Neuronal stem cell (in vitro differentiated cells): ENCODE measurements at regions not wholly inside any gene's neighbourhood (a gene's known extent, or its start where the extent isn't known, plus 50 kb on each side); places are given as distances from the start of the nearest gene placed in this dataset.

Source experiments
- DNase-seq: peaks from one replicate; pipeline ENCODE4 v3.0.0-alpha.2; 2013; ENCODE audit warnings: low spot score
- H2AFZ ChIP-seq: one replicate; pipeline ENCODE4 v1.6.1; 2013; ENCODE audit warnings: mild to moderate bottlenecking, low read length, inconsistent platforms
- H2AK5ac ChIP-seq: 2 replicates; pipeline ENCODE4 v1.6.1; 2013; ENCODE audit warnings: low read depth, mild to moderate bottlenecking, inconsistent platforms, low read length, moderate library complexity, mixed read lengths
- H2BK120ac ChIP-seq: 2 replicates; pipeline ENCODE4 v1.6.1; 2013; ENCODE audit warnings: low read depth, mild to moderate bottlenecking, inconsistent platforms, low read length, moderate library complexity, mixed read lengths
- H2BK12ac ChIP-seq: one replicate; pipeline ENCODE4 v1.6.1; 2013; ENCODE audit warnings: low read length, inconsistent platforms
- H2BK15ac ChIP-seq: 2 replicates; pipeline ENCODE4 v1.6.1; 2013; ENCODE audit warnings: mild to moderate bottlenecking, low read length, inconsistent platforms, mixed read lengths
- H2BK5ac ChIP-seq: one replicate; pipeline ENCODE4 v1.6.1; 2013; ENCODE audit warnings: inconsistent platforms, mild to moderate bottlenecking, low read length, moderate library complexity
- H3K14ac ChIP-seq: one replicate; pipeline ENCODE4 v1.6.1; 2013; ENCODE audit warnings: low read length, inconsistent platforms
- H3K18ac ChIP-seq: 2 replicates; pipeline ENCODE4 v1.6.1; 2013; ENCODE audit warnings: low read length, inconsistent platforms
- H3K23ac ChIP-seq: 2 replicates; pipeline ENCODE4 v1.6.1; 2013; ENCODE audit warnings: low read depth, mild to moderate bottlenecking, mixed read lengths, low read length, inconsistent platforms; ENCODE audit not compliant: poor library complexity
- H3K27ac ChIP-seq: replicated peaks from 3 replicates; pipeline ENCODE4 v1.5.1; 2013; ENCODE audit warnings: low read length, inconsistent platforms
- H3K27me3 ChIP-seq, 3 experiments: 2 replicates each; pipeline ENCODE4 v1.6.1; 2013; ENCODE audit warnings: low read length in 3 of 3, mild to moderate bottlenecking in 2 of 3, inconsistent platforms in 1 of 3, low read depth in 1 of 3, mixed read lengths in 1 of 3, moderate library complexity in 1 of 3; ENCODE audit not compliant: control insufficient read depth in 3 of 3, insufficient read depth in 3 of 3
- H3K36me3 ChIP-seq, 2 donors: replicated peaks in 1 of 2; 2 replicates each; pipeline ENCODE4 v1.6.1; 2013; ENCODE audit warnings: low read length in 2 of 2; ENCODE audit not compliant: control insufficient read depth in 2 of 2, insufficient read depth in 2 of 2
- H3K4ac ChIP-seq: 2 replicates; pipeline ENCODE4 v1.6.1; 2013; ENCODE audit warnings: inconsistent platforms, mild to moderate bottlenecking, low read length, moderate library complexity
- H3K4me1 ChIP-seq, 2 donors: 1 replicate in 1 of 2; 2 replicates in 1 of 2; pipeline ENCODE4 v1.6.1; 2013; ENCODE audit warnings: low read length in 2 of 2, low read depth in 1 of 2; ENCODE audit not compliant: control insufficient read depth in 2 of 2, insufficient read depth in 1 of 2
- H3K4me2 ChIP-seq: one replicate; pipeline ENCODE4 v1.6.1; 2013; ENCODE audit warnings: mild to moderate bottlenecking, low read length, inconsistent platforms; ENCODE audit not compliant: insufficient read depth, poor library complexity, severe bottlenecking
- H3K4me3 ChIP-seq, 2 donors: 2 replicates each; pipeline ENCODE4 v1.5.1; 2013; ENCODE audit warnings: low read length in 2 of 2, mild to moderate bottlenecking in 2 of 2, inconsistent platforms in 1 of 2, moderate library complexity in 1 of 2
- H3K79me1 ChIP-seq: one replicate; pipeline ENCODE4 v1.6.1; 2013; ENCODE audit warnings: low read depth, mild to moderate bottlenecking, inconsistent platforms, low read length, moderate library complexity
- H3K9ac ChIP-seq: one replicate; pipeline ENCODE4 v1.6.1; 2013; ENCODE audit warnings: mild to moderate bottlenecking, low read depth, low read length, inconsistent platforms; ENCODE audit not compliant: poor library complexity
- H3K9me3 ChIP-seq, 2 donors: replicated peaks in 1 of 2; 2 replicates each; pipeline versions ENCODE3 to v1.6.1; 2013; ENCODE audit warnings: low read length in 2 of 2, mild to moderate bottlenecking in 2 of 2, inconsistent platforms in 1 of 2, low read depth in 1 of 2, mixed read lengths in 1 of 2, moderate library complexity in 1 of 2; ENCODE audit not compliant: control insufficient read depth in 2 of 2, insufficient read depth in 1 of 2
- H4K8ac ChIP-seq: one replicate; pipeline ENCODE4 v1.6.1; 2013; ENCODE audit warnings: low read depth, mild to moderate bottlenecking, inconsistent platforms, low read length, moderate library complexity
- H4K91ac ChIP-seq: one replicate; pipeline ENCODE4 v1.6.1; 2013; ENCODE audit warnings: low read length, low read depth, mild to moderate bottlenecking, inconsistent platforms; ENCODE audit not compliant: poor library complexity
- WGBS, 2 donors: extraction: QIAGEN DNeasy Blood & Tissue Kit; methylation state at CpG; one replicate each; pipeline ENCODE4 v1.1.7; 2013; ENCODE audit warnings: missing lambda C conversion rate in 2 of 2, mixed read lengths in 1 of 2; ENCODE audit not compliant: insufficient read length in 2 of 2, insufficient replicate concordance in 1 of 2; ENCODE audit errors: extremely low coverage in 2 of 2; 5-methylcytosine and 5-hydroxymethylcytosine counted together

DNA sequence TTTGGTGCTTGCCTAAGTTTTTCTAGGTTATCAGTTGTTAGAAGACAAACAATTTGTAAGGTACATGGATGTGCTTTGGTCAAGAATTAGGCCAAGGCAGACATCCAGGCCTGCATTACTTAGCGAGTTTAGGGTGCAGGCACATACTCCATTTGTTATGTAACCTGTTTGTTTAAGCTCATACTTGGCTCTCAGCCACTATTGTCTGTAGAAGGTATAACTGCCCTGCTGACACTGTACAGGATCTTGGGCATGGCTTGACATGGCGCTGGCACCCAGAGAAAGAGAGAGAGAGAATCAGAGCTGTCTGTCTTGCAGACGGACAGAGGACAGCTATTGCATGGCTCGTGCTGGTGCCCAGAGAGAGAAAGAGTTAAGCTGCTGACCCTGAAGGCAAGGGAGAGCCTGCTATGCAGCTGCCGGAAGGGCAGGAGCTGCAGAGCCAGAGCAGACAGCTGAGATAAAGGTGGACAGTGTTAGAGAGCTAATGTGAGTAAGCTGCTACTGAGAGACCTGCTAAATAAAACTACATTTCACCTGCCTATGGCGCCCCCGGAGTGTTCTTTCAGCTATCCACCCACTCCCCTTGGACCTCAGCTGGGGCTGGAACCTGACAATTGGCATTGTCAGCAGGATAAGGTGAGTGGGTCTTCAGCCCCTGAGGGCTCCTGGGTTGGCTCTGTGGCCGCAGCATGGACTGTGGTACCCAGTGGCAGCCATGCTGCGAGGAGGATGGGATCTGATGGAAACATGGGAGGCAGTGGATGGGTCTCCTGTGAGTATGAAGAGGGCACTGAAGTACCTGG is 120.9 kb upstream of the TMEM106B start:
- H2AK5ac ChIP-seq = no peak overlapping the region
- WGBS, 2 donors = no CpG with 5 or more reads among the region's 9 CpGs
- H2AFZ ChIP-seq = peak overlapping the region; percentile 47
- no peak overlapping the region for H3K9ac ChIP-seq
- H2BK120ac ChIP-seq = no peak overlapping the region
- no peaks in the 10 kb centered on the region for H3K27me3 ChIP-seq
- no peak overlapping the region for H3K4me2 ChIP-seq
- no peak overlapping the region for H2BK15ac ChIP-seq
- H3K4ac ChIP-seq = no peak overlapping the region
- H3K9me3 ChIP-seq = no peaks in the 10 kb centered on the region
- H3K36me3 ChIP-seq = no peaks in the 10 kb centered on the region
- no peak overlapping the region for H4K91ac ChIP-seq
- no peak overlapping the region for H2BK5ac ChIP-seq
- H3K14ac ChIP-seq = no peak overlapping the region
- no peak overlapping the region for H4K8ac ChIP-seq
- peaks cover 0 to 3% of the 10 kb centered on the region in 2 donors for H3K4me1 ChIP-seq
- H3K27ac ChIP-seq = no peak overlapping the region
- no peak overlapping the region for H3K4me3 ChIP-seq
- H3K18ac ChIP-seq = peak overlapping the region; percentile 72
- H3K23ac ChIP-seq = peak overlapping the region; percentile 59
- DNase-seq = no peak
- no peak overlapping the region for H2BK12ac ChIP-seq
- H3K79me1 ChIP-seq = no peaks in the 10 kb centered on the region

GRCh38 chr7:12090757-12091221 is 120.3 kb upstream of the TMEM106B start:
- Histone ChIP-seq H3K14ac (no peak overlapping the region), H3K23ac (peak overlapping the region; percentile 59), H2BK12ac (no peak overlapping the region), H2BK15ac (no peak overlapping the region), H3K9me3 (no peaks in the 10 kb centered on the region), H2AK5ac (no peak overlapping the region), H2AFZ (peak overlapping the region; percentile 51), H3K4me2 (no peak overlapping the region), H3K27ac (no peak overlapping the region), H4K8ac (no peak overlapping the region), H2BK120ac (no peak overlapping the region), H2BK5ac (no peak overlapping the region), H3K36me3 (no peaks in the 10 kb centered on the region), H3K9ac (no peak overlapping the region), H3K18ac (peak overlapping the region; percentile 72), H3K4me1 (peaks cover 0 to 3% of the 10 kb centered on the region in 2 donors), H3K79me1 (no peaks in the 10 kb centered on the region), H3K27me3 (no peaks in the 10 kb centered on the region), H3K4ac (no peak overlapping the region), H3K4me3 (no peak overlapping the region), H4K91ac (no peak overlapping the region)
- no peak for DNase-seq
- WGBS, 2 donors = no CpG with 5 or more reads among the region's 5 CpGs

GRCh38 chr7:12091231-12091630 is 119.9 kb upstream of the TMEM106B start:
- H3K4me3 ChIP-seq = no peak overlapping the region
- no peak overlapping the region for H4K8ac ChIP-seq
- WGBS, 2 donors = no CpG with 5 or more reads among the region's 4 CpGs
- no peaks in the 10 kb centered on the region for H3K27me3 ChIP-seq
- H2BK5ac ChIP-seq = no peak overlapping the region
- no peak overlapping the region for H3K14ac ChIP-seq
- no peak overlapping the region for H3K23ac ChIP-seq
- H3K79me1 ChIP-seq = no peaks in the 10 kb centered on the region
- no peak overlapping the region for H3K9ac ChIP-seq
- no peak overlapping the region for H3K18ac ChIP-seq
- H2BK12ac ChIP-seq = no peak overlapping the region
- no peak overlapping the region for H2AK5ac ChIP-seq
- H4K91ac ChIP-seq = no peak overlapping the region
- H2BK120ac ChIP-seq = no peak overlapping the region
- peaks cover 0 to 3% of the 10 kb centered on the region in 2 donors for H3K4me1 ChIP-seq
- H3K4ac ChIP-seq = no peak overlapping the region
- peak overlapping the region; percentile 51 for H2AFZ ChIP-seq
- H3K36me3 ChIP-seq = no peaks in the 10 kb centered on the region
- DNase-seq = no peak
- no peak overlapping the region for H3K4me2 ChIP-seq
- no peak overlapping the region for H3K27ac ChIP-seq
- no peaks in the 10 kb centered on the region for H3K9me3 ChIP-seq
- no peak overlapping the region for H2BK15ac ChIP-seq

DNA sequence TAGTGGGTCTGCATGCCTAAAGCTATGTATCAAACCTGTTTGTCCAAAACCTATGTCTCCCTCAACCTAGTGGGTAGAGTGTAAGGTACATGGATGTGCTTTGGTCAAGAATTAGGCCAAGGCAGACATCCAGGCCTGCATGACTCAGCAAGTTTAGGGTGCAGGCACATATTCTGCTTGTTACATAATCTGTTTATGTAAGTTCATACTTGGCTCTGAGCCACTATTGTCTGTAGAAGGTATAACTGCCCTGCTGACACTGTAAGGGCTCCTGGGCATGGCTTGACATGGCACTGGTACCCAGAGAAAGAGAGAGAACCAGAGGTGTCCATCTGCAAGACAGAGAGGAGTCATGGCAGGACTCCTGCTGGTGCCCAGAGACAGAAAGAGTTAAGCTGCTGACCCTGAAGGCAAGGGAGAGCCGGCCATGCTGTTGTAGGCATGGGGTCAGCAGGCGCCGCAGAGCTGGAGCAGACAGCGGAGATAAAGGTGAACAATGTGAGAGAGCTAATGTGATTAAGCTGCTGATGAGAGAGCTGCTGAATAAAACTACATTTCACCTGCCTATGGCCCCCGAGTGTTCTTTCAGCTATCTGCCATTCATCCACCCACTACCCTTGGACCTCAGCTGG is 118.5 kb upstream of the TMEM106B start:
- Histone ChIP-seq H3K14ac (no peak overlapping the region), H3K4me3 (no peak overlapping the region), H3K9me3 (no peaks in the 10 kb centered on the region), H3K9ac (no peak overlapping the region), H3K4me2 (no peak overlapping the region), H3K27ac (no peak overlapping the region), H3K23ac (no peak overlapping the region), H3K79me1 (no peaks in the 10 kb centered on the region), H2AFZ (no peak overlapping the region), H3K27me3 (no peaks in the 10 kb centered on the region), H2BK120ac (no peak overlapping the region), H3K4me1 (peaks cover 0 to 3% of the 10 kb centered on the region in 2 donors), H2BK5ac (no peak overlapping the region), H2BK12ac (no peak overlapping the region), H4K91ac (no peak overlapping the region), H4K8ac (no peak overlapping the region), H2AK5ac (no peak overlapping the region), H3K18ac (no peak overlapping the region), H3K36me3 (no peaks in the 10 kb centered on the region), H3K4ac (no peak overlapping the region), H2BK15ac (no peak overlapping the region)
- no peak for DNase-seq
- WGBS, 2 donors = no CpG with 5 or more reads among the region's 5 CpGs
